Smooth muscle cell (in vitro differentiated cells): ENCODE measurements at regions not wholly inside any gene's neighbourhood (a gene's known extent, or its start where the extent isn't known, plus 50 kb on each side); places are given as distances from the start of the nearest gene placed in this dataset.

Experiments used
- DNase-seq: peaks from one replicate; lab custom pipeline; 2025; ENCODE audit not compliant: unreplicated experiment; lab: John Stamatoyannopoulos, UW
- H2AFZ ChIP-seq: fragments of 200-600 bp; sonication (generic); 2 replicates; pipeline ENCODE4 v1.6.0; 2016; ENCODE audit warnings: antibody characterized with exemption, low read depth, mild to moderate bottlenecking
- H3F3A ChIP-seq: fragments of 200-600 bp; sonication (generic); 2 replicates; pipeline ENCODE4 v1.6.0; 2017; ENCODE audit warnings: antibody characterized with exemption, low read depth
- H3K27ac ChIP-seq: fragments of 200-600 bp; sonication (generic); 2 replicates; pipeline ENCODE4 v1.5.1; 2016; ENCODE audit warnings: low read depth, mild to moderate bottlenecking
- H3K27me3 ChIP-seq: fragments of 200-600 bp; sonication (generic); 2 replicates; pipeline ENCODE4 v1.6.1; 2016; ENCODE audit warnings: low read depth, mild to moderate bottlenecking
- H3K36me3 ChIP-seq: fragments of 200-600 bp; sonication (generic); 2 replicates; pipeline ENCODE4 v1.5.1; 2016; ENCODE audit warnings: low read depth
- H3K4me1 ChIP-seq: fragments of 200-600 bp; sonication (generic); 2 replicates; pipeline ENCODE4 v1.5.1; 2016; ENCODE audit warnings: low read depth
- H3K4me2 ChIP-seq: fragments of 200-600 bp; sonication (generic); 2 replicates; pipeline ENCODE4 v1.6.0; 2016; ENCODE audit warnings: mild to moderate bottlenecking
- H3K4me3 ChIP-seq: fragments of 200-600 bp; sonication (generic); 2 replicates; pipeline ENCODE4 v1.5.1; 2016; ENCODE audit warnings: mild to moderate bottlenecking
- H3K79me2 ChIP-seq: fragments of 200-600 bp; sonication (generic); 2 replicates; pipeline ENCODE4 v1.6.0; 2016; ENCODE audit warnings: low read depth, mild to moderate bottlenecking
- H3K9ac ChIP-seq: fragments of 200-600 bp; sonication (generic); 2 replicates; pipeline ENCODE4 v1.6.0; 2016; ENCODE audit warnings: low read depth
- H3K9me3 ChIP-seq: fragments of 200-600 bp; sonication (generic); replicated peaks from 2 replicates; pipeline ENCODE4 v1.5.1; 2016; ENCODE audit warnings: low read depth
- H4K20me1 ChIP-seq: fragments of 200-600 bp; sonication (generic); 2 replicates; pipeline ENCODE4 v1.6.0; 2016; ENCODE audit warnings: low read depth
- WGBS: methylation state at CpG from one replicate; pipeline ENCODE4 v1.1.7; 2016; ENCODE audit warnings: low lambda C conversion rate; 5-methylcytosine and 5-hydroxymethylcytosine counted together
- TF ChIP-seq, protein P1 (sequence below): fragments of 200-600 bp; sonication (generic); IDR thresholded peaks from 2 replicates; pipeline ENCODE4 v1.5.1; 2017; ENCODE audit warnings: borderline replicate concordance, mild to moderate bottlenecking, antibody characterized with exemption; ENCODE audit not compliant: insufficient read depth, poor library complexity, severe bottlenecking

DNA sequence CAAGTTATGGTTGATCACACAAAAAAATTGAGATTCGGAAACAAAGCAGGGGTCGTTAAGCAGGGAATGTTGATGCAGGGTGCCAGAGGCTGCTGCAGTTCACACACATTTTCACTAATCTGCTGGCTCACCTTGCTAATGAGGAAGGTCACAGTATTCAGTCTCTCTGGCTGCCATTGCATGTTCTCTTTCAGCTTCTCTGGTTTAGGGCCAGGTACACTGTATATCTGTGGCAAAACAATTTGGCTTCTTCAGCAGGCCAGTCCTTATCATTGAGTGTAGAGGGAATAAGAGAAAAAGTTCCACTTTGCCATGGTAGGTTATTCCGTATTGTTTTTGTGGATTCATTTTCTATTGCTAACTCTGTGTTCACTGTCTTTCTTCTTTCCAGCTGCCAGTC is 283.7 kb upstream of the ANO3 start:
- Histone ChIP-seq H3K27me3 (no peaks in the 10 kb centered on the region), H3K4me1 (no peaks in the 10 kb centered on the region), H4K20me1 (no peaks in the 10 kb centered on the region), H3K4me2 (no peak overlapping the region), H2AFZ (no peak overlapping the region), H3F3A (no peaks in the 10 kb centered on the region), H3K9me3 (no peaks in the 10 kb centered on the region), H3K27ac (no peak overlapping the region), H3K4me3 (no peak overlapping the region), H3K36me3 (no peaks in the 10 kb centered on the region), H3K9ac (no peak overlapping the region), H3K79me2 (no peaks in the 10 kb centered on the region)
- DNase-seq: no peak
- WGBS: 95% methylated on average over 3 of the region's 3 CpGs
- TF ChIP-seq, protein P1, sequence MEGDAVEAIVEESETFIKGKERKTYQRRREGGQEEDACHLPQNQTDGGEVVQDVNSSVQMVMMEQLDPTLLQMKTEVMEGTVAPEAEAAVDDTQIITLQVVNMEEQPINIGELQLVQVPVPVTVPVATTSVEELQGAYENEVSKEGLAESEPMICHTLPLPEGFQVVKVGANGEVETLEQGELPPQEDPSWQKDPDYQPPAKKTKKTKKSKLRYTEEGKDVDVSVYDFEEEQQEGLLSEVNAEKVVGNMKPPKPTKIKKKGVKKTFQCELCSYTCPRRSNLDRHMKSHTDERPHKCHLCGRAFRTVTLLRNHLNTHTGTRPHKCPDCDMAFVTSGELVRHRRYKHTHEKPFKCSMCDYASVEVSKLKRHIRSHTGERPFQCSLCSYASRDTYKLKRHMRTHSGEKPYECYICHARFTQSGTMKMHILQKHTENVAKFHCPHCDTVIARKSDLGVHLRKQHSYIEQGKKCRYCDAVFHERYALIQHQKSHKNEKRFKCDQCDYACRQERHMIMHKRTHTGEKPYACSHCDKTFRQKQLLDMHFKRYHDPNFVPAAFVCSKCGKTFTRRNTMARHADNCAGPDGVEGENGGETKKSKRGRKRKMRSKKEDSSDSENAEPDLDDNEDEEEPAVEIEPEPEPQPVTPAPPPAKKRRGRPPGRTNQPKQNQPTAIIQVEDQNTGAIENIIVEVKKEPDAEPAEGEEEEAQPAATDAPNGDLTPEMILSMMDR: no peak

DNA sequence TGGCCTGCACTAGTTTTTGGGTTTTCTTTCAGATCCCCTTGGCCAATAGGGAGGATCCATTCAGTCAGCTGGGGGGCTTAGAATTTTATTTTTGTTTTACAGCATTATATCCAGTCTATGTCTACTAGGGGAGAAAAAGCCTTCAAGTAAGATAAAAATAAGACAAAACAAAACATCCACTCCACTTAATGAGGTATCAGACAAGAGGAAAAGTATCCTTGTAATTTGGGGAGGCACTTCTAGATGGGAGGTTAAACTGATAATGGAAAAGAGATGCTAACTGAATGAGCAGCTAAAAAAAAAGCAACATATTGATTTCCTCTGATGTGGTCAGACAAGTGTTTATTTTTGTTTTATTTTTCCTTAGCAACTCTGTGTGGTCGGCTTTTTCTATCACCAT is 278.0 kb upstream of the ANO3 start:
- H3K79me2 ChIP-seq: no peaks in the 10 kb centered on the region
- 91% methylated on average over 1 of the region's 1 CpG for WGBS
- H3K27ac ChIP-seq: no peak overlapping the region
- no peak overlapping the region for H3K4me3 ChIP-seq
- no peaks in the 10 kb centered on the region for H3K4me1 ChIP-seq
- H3K9me3 ChIP-seq: no peaks in the 10 kb centered on the region
- H3K9ac ChIP-seq: no peak overlapping the region
- no peak for DNase-seq
- H3K36me3 ChIP-seq: no peaks in the 10 kb centered on the region
- H3K27me3 ChIP-seq: no peaks in the 10 kb centered on the region
- H4K20me1 ChIP-seq: no peaks in the 10 kb centered on the region
- no peak overlapping the region for H3K4me2 ChIP-seq
- H3F3A ChIP-seq: no peaks in the 10 kb centered on the region
- no peak overlapping the region for H2AFZ ChIP-seq
- TF ChIP-seq, protein P1: no peak

DNA sequence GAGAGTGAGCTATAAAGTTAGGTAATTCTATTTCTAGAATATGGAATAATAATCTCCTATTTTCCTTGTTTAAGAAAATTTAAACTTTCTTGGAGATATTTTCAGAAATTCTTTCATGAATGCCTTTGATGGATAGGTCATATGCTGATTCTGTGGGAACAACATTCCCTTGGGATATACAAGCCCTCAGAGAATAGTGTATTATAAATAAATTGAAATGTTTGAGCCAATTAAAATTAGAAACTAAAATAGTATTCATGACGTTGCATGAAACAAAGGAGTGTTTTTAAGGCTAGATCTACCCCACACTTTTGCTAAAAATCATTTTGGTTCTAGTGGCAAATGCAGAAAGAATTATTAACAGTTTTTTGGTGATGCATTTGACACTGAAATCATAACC is 269.3 kb upstream of the ANO3 start:
- Histone ChIP-seq H3K79me2 (no peaks in the 10 kb centered on the region), H4K20me1 (no peaks in the 10 kb centered on the region), H3K27ac (no peak overlapping the region), H3K4me1 (no peaks in the 10 kb centered on the region), H3K27me3 (no peaks in the 10 kb centered on the region), H3K9me3 (no peaks in the 10 kb centered on the region), H3K36me3 (no peaks in the 10 kb centered on the region), H2AFZ (no peak overlapping the region), H3K4me2 (no peak overlapping the region), H3K9ac (no peak overlapping the region), H3F3A (no peaks in the 10 kb centered on the region), H3K4me3 (no peak overlapping the region)
- DNase-seq: no peak
- WGBS: 64% methylated on average over 1 of the region's 1 CpG
- TF ChIP-seq, protein P1: no peak

DNA sequence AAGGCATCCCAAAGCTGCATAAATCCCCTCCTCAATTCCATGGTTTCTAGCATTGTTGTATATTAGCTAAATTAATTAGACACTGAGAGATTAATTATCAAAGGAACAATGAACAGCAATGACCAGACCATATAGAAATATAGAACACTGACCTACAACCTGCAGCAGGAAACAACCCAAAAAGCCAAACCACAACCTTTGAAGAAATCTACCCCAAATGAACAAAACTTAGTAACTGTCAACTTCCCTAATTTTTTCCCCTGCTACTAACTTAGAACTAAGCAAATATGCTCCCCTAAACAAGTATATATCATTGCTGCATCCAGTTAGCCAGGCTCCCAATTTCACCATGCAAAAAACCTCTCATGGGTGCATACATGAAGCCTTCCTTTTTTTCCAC is 268.0 kb upstream of the ANO3 start:
- no peaks in the 10 kb centered on the region for H3K36me3 ChIP-seq
- no peaks in the 10 kb centered on the region for H3F3A ChIP-seq
- no peaks in the 10 kb centered on the region for H3K9me3 ChIP-seq
- no peaks in the 10 kb centered on the region for H4K20me1 ChIP-seq
- H2AFZ ChIP-seq: no peak overlapping the region
- H3K27me3 ChIP-seq: no peaks in the 10 kb centered on the region
- no peak overlapping the region for H3K27ac ChIP-seq
- H3K4me2 ChIP-seq: no peak overlapping the region
- DNase-seq: no peak
- H3K9ac ChIP-seq: no peak overlapping the region
- H3K79me2 ChIP-seq: no peaks in the 10 kb centered on the region
- TF ChIP-seq, protein P1: no peak
- no peak overlapping the region for H3K4me3 ChIP-seq
- H3K4me1 ChIP-seq: no peaks in the 10 kb centered on the region
